Esophagus squamous epithelium (tissue), 4 donors: ENCODE measurements at regions not wholly inside any gene's neighbourhood (a gene's known extent, or its start where the extent isn't known, plus 50 kb on each side); places are given as distances from the start of the nearest gene placed in this dataset.

ENCODE experiments used
- POLR2A ChIP-seq, 4 donors: fragments of 450-650 bp; IDR thresholded peaks; one replicate each; pipeline ENCODE4 v1.6.1; 2017; ENCODE audit warnings: antibody characterized with exemption in 4 of 4, mild to moderate bottlenecking in 4 of 4, moderate library complexity in 3 of 4
- TF ChIP-seq, protein P1 (sequence below), 6 experiments: fragments of 450-650 bp in 4 of 6; fragments of 200-600 bp in 2 of 6; sonication (generic) in 2 of 6; IDR thresholded peaks; one replicate each; pipeline ENCODE4 v1.5.1; 2016 to 2019; ENCODE audit warnings: antibody characterized with exemption in 6 of 6, mild to moderate bottlenecking in 4 of 6, moderate library complexity in 4 of 6

DNA sequence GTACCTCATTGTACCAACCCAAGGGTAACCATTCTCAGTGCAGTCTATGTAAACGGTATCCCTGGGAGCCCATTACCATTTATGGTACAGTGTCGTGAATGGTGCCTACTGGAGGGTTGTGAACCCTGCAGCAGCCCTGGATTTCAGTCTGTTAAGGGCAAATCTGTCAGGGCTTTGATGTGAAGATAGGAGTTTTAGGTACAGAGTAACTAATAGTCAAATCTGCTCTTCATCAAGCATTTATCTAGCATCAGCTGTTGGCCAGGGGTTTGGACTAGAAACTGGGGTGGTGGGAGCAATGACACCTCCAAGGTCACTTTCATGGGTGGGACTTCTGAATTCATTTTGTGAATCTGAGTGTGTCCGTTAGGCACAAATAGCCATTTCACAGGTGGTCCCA lies 50.6 kb upstream of the RFPL3 start:
- TF ChIP-seq, protein P1, sequence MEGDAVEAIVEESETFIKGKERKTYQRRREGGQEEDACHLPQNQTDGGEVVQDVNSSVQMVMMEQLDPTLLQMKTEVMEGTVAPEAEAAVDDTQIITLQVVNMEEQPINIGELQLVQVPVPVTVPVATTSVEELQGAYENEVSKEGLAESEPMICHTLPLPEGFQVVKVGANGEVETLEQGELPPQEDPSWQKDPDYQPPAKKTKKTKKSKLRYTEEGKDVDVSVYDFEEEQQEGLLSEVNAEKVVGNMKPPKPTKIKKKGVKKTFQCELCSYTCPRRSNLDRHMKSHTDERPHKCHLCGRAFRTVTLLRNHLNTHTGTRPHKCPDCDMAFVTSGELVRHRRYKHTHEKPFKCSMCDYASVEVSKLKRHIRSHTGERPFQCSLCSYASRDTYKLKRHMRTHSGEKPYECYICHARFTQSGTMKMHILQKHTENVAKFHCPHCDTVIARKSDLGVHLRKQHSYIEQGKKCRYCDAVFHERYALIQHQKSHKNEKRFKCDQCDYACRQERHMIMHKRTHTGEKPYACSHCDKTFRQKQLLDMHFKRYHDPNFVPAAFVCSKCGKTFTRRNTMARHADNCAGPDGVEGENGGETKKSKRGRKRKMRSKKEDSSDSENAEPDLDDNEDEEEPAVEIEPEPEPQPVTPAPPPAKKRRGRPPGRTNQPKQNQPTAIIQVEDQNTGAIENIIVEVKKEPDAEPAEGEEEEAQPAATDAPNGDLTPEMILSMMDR (IDR thresholded peaks at IDR 0.05): no peak
- no peak for TF ChIP-seq POLR2A (IDR thresholded peaks at IDR 0.05)
